ENCODE measurements at regions not wholly inside any gene's neighbourhood (a gene's known extent, or its start where the extent isn't known, plus 50 kb on each side); places are given as distances from the start of the nearest gene placed in this dataset.
"Not testable (repeated sequence)": the region's sequence is repeated elsewhere in the genome, so short reads cannot be mapped to it uniquely, and the experiment has no call there.

GRCh38 chr9:71269859-71270258 is 148.4 kb upstream of the TRPM3 start:
- Histone ChIP-seq H3K27ac (no peak overlapping the region), H3K27me3 (no peaks in the 10 kb centered on the region), H3K9me3 (no peaks in the 10 kb centered on the region), H3K4me1 (no peaks in the 10 kb centered on the region), H3K4me3 (no peak overlapping the region), H3K36me3 (no peaks in the 10 kb centered on the region)
- in situ Hi-C loops (cut with MboI; ENCODE audit: low sequenced_read_pairs in 4 of 4) (loop anchor here in 1 of 4 donors (25.0 kb wide), 1 partner anchor 633 kb away; no protein-coding TSS in a partner anchor), intact Hi-C loops (cut with DNase I; ENCODE audit: low total_unique reads) (no loop called here)
- TF ChIP-seq POLR2A (IDR thresholded peaks at IDR 0.05), result no peak
- TF ChIP-seq, protein P1, sequence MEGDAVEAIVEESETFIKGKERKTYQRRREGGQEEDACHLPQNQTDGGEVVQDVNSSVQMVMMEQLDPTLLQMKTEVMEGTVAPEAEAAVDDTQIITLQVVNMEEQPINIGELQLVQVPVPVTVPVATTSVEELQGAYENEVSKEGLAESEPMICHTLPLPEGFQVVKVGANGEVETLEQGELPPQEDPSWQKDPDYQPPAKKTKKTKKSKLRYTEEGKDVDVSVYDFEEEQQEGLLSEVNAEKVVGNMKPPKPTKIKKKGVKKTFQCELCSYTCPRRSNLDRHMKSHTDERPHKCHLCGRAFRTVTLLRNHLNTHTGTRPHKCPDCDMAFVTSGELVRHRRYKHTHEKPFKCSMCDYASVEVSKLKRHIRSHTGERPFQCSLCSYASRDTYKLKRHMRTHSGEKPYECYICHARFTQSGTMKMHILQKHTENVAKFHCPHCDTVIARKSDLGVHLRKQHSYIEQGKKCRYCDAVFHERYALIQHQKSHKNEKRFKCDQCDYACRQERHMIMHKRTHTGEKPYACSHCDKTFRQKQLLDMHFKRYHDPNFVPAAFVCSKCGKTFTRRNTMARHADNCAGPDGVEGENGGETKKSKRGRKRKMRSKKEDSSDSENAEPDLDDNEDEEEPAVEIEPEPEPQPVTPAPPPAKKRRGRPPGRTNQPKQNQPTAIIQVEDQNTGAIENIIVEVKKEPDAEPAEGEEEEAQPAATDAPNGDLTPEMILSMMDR (IDR thresholded peaks at IDR 0.05 in 4 of 5, conservative IDR thresholded peaks at IDR 0.05 in 1 of 5), result no peak
- no peak for ATAC-seq
- no peak for DNase-seq

- H3K36me3 ChIP-seq, result no peaks in the 10 kb centered on the region
- H3K4me1 ChIP-seq, result no peaks in the 10 kb centered on the region
- TF ChIP-seq POLR2A (IDR thresholded peaks at IDR 0.05), result no peak
- TF ChIP-seq, protein P1 (IDR thresholded peaks at IDR 0.05 in 4 of 5, conservative IDR thresholded peaks at IDR 0.05 in 1 of 5), result no peak
- intact Hi-C loops (cut with DNase I; ENCODE audit: low total_unique reads) (no loop called here), in situ Hi-C loops (cut with MboI; ENCODE audit: low sequenced_read_pairs in 4 of 4) (loop anchor here in 1 of 4 donors (25.0 kb wide), 1 partner anchor 632 kb away; no protein-coding TSS in a partner anchor)
- no peaks in the 10 kb centered on the region for H3K9me3 ChIP-seq
- no peak for ATAC-seq
- H3K4me3 ChIP-seq, result no peak overlapping the region
- no peak for DNase-seq
- H3K27ac ChIP-seq, result no peak overlapping the region
- H3K27me3 ChIP-seq, result no peaks in the 10 kb centered on the region
Measured at GRCh38 chr9:71268871-71269635, 147.6 kb upstream of the TRPM3 start.

- in situ Hi-C loops (cut with MboI; ENCODE audit: low sequenced_read_pairs in 4 of 4), result loop anchor here in 1 of 4 donors (25.0 kb wide), 1 partner anchor 626 kb away; no protein-coding TSS in a partner anchor
Measured at GRCh38 chr9:71263451-71263850, 142.0 kb upstream of the TRPM3 start.

GRCh38 chr9:71260419-71260818 is 139.0 kb upstream of the TRPM3 start:
- H3K27ac ChIP-seq; H3K4me1 ChIP-seq; DNase-seq; H3K4me3 ChIP-seq; ATAC-seq; H3K9me3 ChIP-seq; H3K27me3 ChIP-seq; intact Hi-C loops (cut with DNase I; ENCODE audit: low total_unique reads); H3K36me3 ChIP-seq: not testable (repeated sequence)
- in situ Hi-C loops (cut with MboI; ENCODE audit: low sequenced_read_pairs in 4 of 4), result loop anchor here in 1 of 4 donors (25.0 kb wide), 1 partner anchor 623 kb away; no protein-coding TSS in a partner anchor

More at GRCh38 chr9:71263451-71263850, 142.0 kb upstream of the TRPM3 start:
- H3K4me3 ChIP-seq, result no peak overlapping the region
- H3K36me3 ChIP-seq, result no peaks in the 10 kb centered on the region
- ATAC-seq (no peak), DNase-seq (no peak)
- no peak for TF ChIP-seq POLR2A (IDR thresholded peaks at IDR 0.05)
- TF ChIP-seq, protein P1 (IDR thresholded peaks at IDR 0.05 in 4 of 5, conservative IDR thresholded peaks at IDR 0.05 in 1 of 5), result no peak
- H3K9me3 ChIP-seq, result no peaks in the 10 kb centered on the region
- intact Hi-C loops (cut with DNase I; ENCODE audit: low total_unique reads), result no loop called here
- no peaks in the 10 kb centered on the region for H3K27me3 ChIP-seq
- no peak overlapping the region for H3K27ac ChIP-seq
- H3K4me1 ChIP-seq, result no peaks in the 10 kb centered on the region

GRCh38 chr9:71254592-71255277 is 133.3 kb upstream of the TRPM3 start:
- H3K36me3 ChIP-seq, result no peaks in the 10 kb centered on the region
- no peak overlapping the region for H3K27ac ChIP-seq
- no peaks in the 10 kb centered on the region for H3K4me1 ChIP-seq
- H3K27me3 ChIP-seq, result no peaks in the 10 kb centered on the region
- no peaks in the 10 kb centered on the region for H3K9me3 ChIP-seq
- TF ChIP-seq POLR2A (IDR thresholded peaks at IDR 0.05), result no peak
- TF ChIP-seq, protein P1 (IDR thresholded peaks at IDR 0.05 in 4 of 5, conservative IDR thresholded peaks at IDR 0.05 in 1 of 5), result no peak
- in situ Hi-C loops (cut with MboI; ENCODE audit: low sequenced_read_pairs in 4 of 4) (loop anchor here in 2 of 4 donors (10.0 to 25.0 kb wide), 2 partner anchors 610 to 617 kb away; no protein-coding TSS in a partner anchor), intact Hi-C loops (cut with DNase I; ENCODE audit: low total_unique reads) (no loop called here)
- no peak overlapping the region for H3K4me3 ChIP-seq
- no peak for ATAC-seq
- DNase-seq, result no peak
